Endometrium (tissue), 2 donors: ENCODE measurements at regions not wholly inside any gene's neighbourhood (a gene's known extent, or its start where the extent isn't known, plus 50 kb on each side); places are given as distances from the start of the nearest gene placed in this dataset.

Experiments
- FAIRE-seq: peaks from 2 replicates; lab custom pipeline; 2012; peaks lifted over from hg19 to GRCh38; lab: Jason Lieb, UNC
- donor health status: control.
- donor health status: control.

GRCh38 chr1:30048905-30049304, 674.5 kb downstream of the MATN1 start:
- FAIRE-seq, result no peak

- FAIRE-seq, result no peak
These were observed 675.8 kb downstream of the MATN1 start for GRCh38 chr1:30047576-30047975.

GRCh38 chr1:30046751-30047150, 676.6 kb downstream of the MATN1 start:
- no peak for FAIRE-seq

- no peak for FAIRE-seq
These were observed 677.9 kb downstream of the MATN1 start for GRCh38 chr1:30045304-30046090.

GRCh38 chr1:30044656-30045144, 678.7 kb downstream of the MATN1 start:
- FAIRE-seq, result no peak

- FAIRE-seq, result no peak
These were observed 679.5 kb downstream of the MATN1 start for GRCh38 chr1:30043731-30044408.

GRCh38 chr1:30043256-30043655, 680.1 kb downstream of the MATN1 start:
- no peak for FAIRE-seq

GRCh38 chr1:30042438-30043147, 680.8 kb downstream of the MATN1 start:
- no peak for FAIRE-seq

GRCh38 chr1:30041741-30042437, 681.5 kb downstream of the MATN1 start:
- no peak for FAIRE-seq

- FAIRE-seq, result no peak
These were observed 683.0 kb downstream of the MATN1 start for GRCh38 chr1:30040081-30041019.

GRCh38 chr1:30039354-30040080, 683.9 kb downstream of the MATN1 start:
- no peak for FAIRE-seq

- FAIRE-seq, result no peak
These were observed 685.0 kb downstream of the MATN1 start for GRCh38 chr1:30038134-30039025.

GRCh38 chr1:30037251-30038118, 685.9 kb downstream of the MATN1 start:
- FAIRE-seq, result no peak

- FAIRE-seq, result no peak
These were observed 686.7 kb downstream of the MATN1 start for GRCh38 chr1:30036666-30037065.

- no peak for FAIRE-seq
These were observed 687.2 kb downstream of the MATN1 start for GRCh38 chr1:30036229-30036547.

- FAIRE-seq, result no peak
These were observed 687.7 kb downstream of the MATN1 start for GRCh38 chr1:30035522-30036228.

- FAIRE-seq, result no peak
These were observed 688.5 kb downstream of the MATN1 start for GRCh38 chr1:30034627-30035521.
